ENCODE measurements at regions not wholly inside any gene's neighbourhood (a gene's known extent, or its start where the extent isn't known, plus 50 kb on each side); places are given as distances from the start of the nearest gene placed in this dataset.
A peak's percentile ranks its signal among the peaks of the same experiment; 100 is the strongest.

GRCh38 chr14:56715938-56716337, 94.3 kb downstream of the OTX2 start:
- Histone ChIP-seq H3K27me3 (ENCODE audit: insufficient read depth, low read length) (no peaks in the 10 kb centered on the region), H2BK5ac (ENCODE audit: insufficient read length, low read length) (no peak overlapping the region), H3K23ac (ENCODE audit: insufficient read length, low read depth, low read length) (no peak overlapping the region), H3K56ac (ENCODE audit: insufficient read length, low read depth, low read length) (no peak overlapping the region), H3K23me2 (ENCODE audit: insufficient read length, low read depth, low read length, poor library complexity, severe bottlenecking) (no peaks in the 10 kb centered on the region), H3K27ac (ENCODE audit: insufficient read length, low read depth, low read length) (no peak overlapping the region), H4K20me1 (ENCODE audit: control insufficient read depth, insufficient read depth, insufficient read length) (no peaks in the 10 kb centered on the region), H3K9ac (ENCODE audit: extremely low read depth, insufficient read length, low read length) (no peak overlapping the region), H4K5ac (ENCODE audit: insufficient read length, low read depth, low read length) (no peak overlapping the region), H2AFZ (ENCODE audit: low read length) (no peak overlapping the region), H3K14ac (ENCODE audit: insufficient read depth, low read length) (no peak overlapping the region), H2BK120ac (ENCODE audit: low read depth, low read length, poor library complexity, severe bottlenecking) (no peak overlapping the region), H4K8ac (replicated peaks; ENCODE audit: insufficient read length, low read depth, low read length) (no peak overlapping the region), H3K4ac (ENCODE audit: low read depth, low read length) (no peak overlapping the region), H4K91ac (ENCODE audit: insufficient read length, low read depth, low read length) (no peak overlapping the region), H3K4me2 (ENCODE audit: insufficient read depth, insufficient read length, low read length) (no peak overlapping the region), H2AK5ac (ENCODE audit: insufficient read length, low read length) (no peak overlapping the region), H3K18ac (ENCODE audit: insufficient read length, low read depth, low read length) (no peak overlapping the region), H3K4me1 (ENCODE audit: insufficient read depth, low read length) (peaks cover 9% of the 10 kb centered on the region; the same call in 1 of the 2 replicates), H3K9me3 (ENCODE audit: control insufficient read depth, low read depth, low read length) (no peaks in the 10 kb centered on the region), H2BK12ac (ENCODE audit: insufficient read length, low read depth, low read length) (no peak overlapping the region), H2BK15ac (ENCODE audit: low read depth, low read length) (no peak overlapping the region), H3T11ph (ENCODE audit: low read length) (no peak overlapping the region), H3K79me1 (ENCODE audit: insufficient read depth, low read depth, low read length, poor library complexity, severe bottlenecking) (no peaks in the 10 kb centered on the region), H3K79me2 (ENCODE audit: insufficient read depth, low read length) (no peaks in the 10 kb centered on the region), H2BK20ac (ENCODE audit: low read depth, low read length, poor library complexity, severe bottlenecking) (no peak overlapping the region)
- Mint-ChIP-seq H3K27ac (no peak overlapping the region), H3K27me3 (ENCODE audit: low read depth) (no peaks in the 10 kb centered on the region; the same call in 1 of the 2 replicates), H3K4me1 (peaks cover 26 to 36% of the 10 kb centered on the region in 2 experiments), H3K4me3 (no peak overlapping the region), H3K36me3 (ENCODE audit: insufficient read depth in 1 of 3, low read depth in 3 of 3) (no peaks in the 10 kb centered on the region), H3K9me3 (no peaks in the 10 kb centered on the region)
- no CpG with 5 or more reads among the region's 4 CpGs for WGBS (ENCODE audit: extremely low coverage, insufficient read length, low lambda C conversion rate)
- TF ChIP-seq CTCF (conservative IDR thresholded peaks at IDR 0.05), result peak; percentile 52; the same call in 2 of the 3 replicates
- DNase-seq, result no peak

Measured in H9 (cell line).